ENCODE measurements at regions not wholly inside any gene's neighbourhood (a gene's known extent, or its start where the extent isn't known, plus 50 kb on each side); places are given as distances from the start of the nearest gene placed in this dataset.

- TF ChIP-seq TAF1 (IDR thresholded peaks at IDR 0.05; ENCODE audit: low read depth) (no peak), POLR2AphosphoS5 (IDR thresholded peaks at IDR 0.05) (no peak), CTCF (IDR thresholded peaks at IDR 0.05; ENCODE audit: poor library complexity, severe bottlenecking) (no peak)
Measured at GRCh38 chr13:79119578-79120107, 286.4 kb downstream of the RBM26 start.
